IMR-90 (cell line): ENCODE measurements at regions not wholly inside any gene's neighbourhood (a gene's known extent, or its start where the extent isn't known, plus 50 kb on each side); places are given as distances from the start of the nearest gene placed in this dataset.

Experiments used
- CTCF ChIP-seq: conservative IDR thresholded peaks from 2 replicates; pipeline ENCODE4 v1.5.1; 2012; ENCODE audit warnings: mild to moderate bottlenecking, low read depth, low read length, improper control_type of control experiment
- FOS ChIP-seq: fragments of 150-350 bp; IDR thresholded peaks from 2 replicates; pipeline ENCODE4 v1.6.1; 2016; ENCODE audit warnings: low read depth, low read length
- POLR2A ChIP-seq: IDR thresholded peaks from 2 replicates; pipeline ENCODE4 v1.6.1; 2012; ENCODE audit warnings: mild to moderate bottlenecking, low read depth, low read length

DNA sequence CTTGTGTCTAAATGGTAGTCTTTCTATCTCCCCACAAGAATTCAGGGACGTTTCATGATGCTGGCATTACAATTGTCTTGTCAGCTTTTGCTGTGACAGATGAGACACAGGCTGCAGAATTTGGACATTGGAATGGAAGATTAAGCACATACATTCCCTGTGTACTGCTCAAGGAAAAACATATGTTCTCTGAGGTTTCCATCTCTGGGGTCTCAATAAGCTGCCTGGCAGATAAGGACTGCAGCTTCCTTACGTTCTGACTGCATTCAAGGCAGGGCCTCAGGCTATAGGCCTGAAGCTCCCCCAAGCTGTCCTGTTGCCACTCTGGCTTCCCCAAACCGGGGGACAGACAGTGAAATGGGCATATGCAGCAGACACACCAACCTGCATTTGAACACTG lies 91.3 kb upstream of the KL start:
- TF ChIP-seq CTCF (no peak), FOS (no peak), POLR2A (no peak)
